Activated CD8-positive, alpha-beta T cell treated with anti-CD3 and anti-CD28 coated beads for 36 hours (primary cell): ENCODE measurements at regions not wholly inside any gene's neighbourhood (a gene's known extent, or its start where the extent isn't known, plus 50 kb on each side); places are given as distances from the start of the nearest gene placed in this dataset.
"Not testable (repeated sequence)": the region's sequence is repeated elsewhere in the genome, so short reads cannot be mapped to it uniquely, and the experiment has no call there.

Experiments used
- ATAC-seq: fragments of 200-7000 bp; cut with Tn5 transposase; one replicate; pipeline ENCODE4 v1.10.0; 2021; ENCODE audit warnings: mild to moderate bottlenecking, moderate library complexity
- CTCF ChIA-PET: fragments of 350-600 bp; sonication (Branson Sonifier 250); formaldehyde crosslinking; loops from one replicate; lab custom pipeline; 2021; ENCODE audit warnings: antibody characterized with exemption; lab: Charles Lee
- POLR2A ChIA-PET: fragments of 350-600 bp; sonication (Branson Sonifier 250); formaldehyde crosslinking; loops from one replicate; lab custom pipeline; 2021; ENCODE audit warnings: antibody characterized with exemption; lab: Charles Lee
- DNase-seq: peaks from one replicate; pipeline ENCODE4 v3.0.0-alpha.2; 2020
- H3K27ac Mint-ChIP-seq: one replicate; pipeline ENCODE4 v1.8.0; 2021; ENCODE audit warnings: mild to moderate bottlenecking, mixed read lengths
- H3K27me3 Mint-ChIP-seq: one replicate; pipeline ENCODE4 v1.8.0; 2021; ENCODE audit warnings: mixed read lengths
- H3K36me3 Mint-ChIP-seq: one replicate; pipeline ENCODE4 v1.8.0; 2021; ENCODE audit warnings: low read depth, mixed read lengths
- H3K4me1 Mint-ChIP-seq: one replicate; pipeline ENCODE4 v1.8.0; 2021; ENCODE audit warnings: low read depth, mixed read lengths
- H3K4me3 Mint-ChIP-seq: one replicate; pipeline ENCODE4 v1.8.0; 2021; ENCODE audit warnings: mild to moderate bottlenecking, moderate library complexity, mixed read lengths
- H3K9me3 Mint-ChIP-seq: one replicate; pipeline ENCODE4 v1.8.0; 2021; ENCODE audit warnings: mixed read lengths
- intact Hi-C: fragments of 100-400 bp; cut with micrococcal nuclease; formaldehyde crosslinking; loops from one replicate; pipeline ENCODE4 v1.10.0; 2022
- TF ChIP-seq, protein P1 (sequence below): fragments of 200-600 bp; IDR thresholded peaks from one replicate; pipeline ENCODE4 v1.8.0; 2022; ENCODE audit warnings: antibody characterized with exemption, mild to moderate bottlenecking

DNA sequence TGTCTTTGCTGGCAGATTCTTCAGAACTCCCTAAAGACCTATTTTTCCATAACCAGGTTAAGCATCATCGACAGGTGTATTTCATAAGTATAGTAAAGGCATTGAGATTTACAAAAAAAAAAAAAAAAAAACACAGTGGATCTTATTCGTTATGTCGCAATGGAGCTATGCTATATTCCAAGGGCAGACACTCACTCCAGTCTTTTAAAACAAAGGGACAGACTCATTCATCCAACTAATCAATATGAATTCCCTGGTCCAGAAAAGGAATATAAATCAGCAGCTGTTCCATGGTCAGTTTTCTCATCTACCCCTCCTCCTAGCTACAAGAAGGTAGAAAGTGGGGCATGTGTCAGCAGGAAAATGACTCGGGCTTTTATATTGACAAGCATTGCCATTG, 97.7 kb upstream of the MON1B start:
- Mint-ChIP-seq H3K27ac (no peak overlapping the region), H3K4me1 (no peaks in the 10 kb centered on the region), H3K9me3 (no peaks in the 10 kb centered on the region), H3K27me3 (no peaks in the 10 kb centered on the region), H3K36me3 (no peaks in the 10 kb centered on the region), H3K4me3 (no peak overlapping the region)
- intact Hi-C loops: no loop called here
- ChIA-PET CTCF (interaction anchor here (0.6 to 0.7 kb wide), 2 partner anchors 113 to 216 kb away, joined by 3 read pairs; no protein-coding TSS in a partner anchor), POLR2A (no interaction called here)
- TF ChIP-seq, protein P1, sequence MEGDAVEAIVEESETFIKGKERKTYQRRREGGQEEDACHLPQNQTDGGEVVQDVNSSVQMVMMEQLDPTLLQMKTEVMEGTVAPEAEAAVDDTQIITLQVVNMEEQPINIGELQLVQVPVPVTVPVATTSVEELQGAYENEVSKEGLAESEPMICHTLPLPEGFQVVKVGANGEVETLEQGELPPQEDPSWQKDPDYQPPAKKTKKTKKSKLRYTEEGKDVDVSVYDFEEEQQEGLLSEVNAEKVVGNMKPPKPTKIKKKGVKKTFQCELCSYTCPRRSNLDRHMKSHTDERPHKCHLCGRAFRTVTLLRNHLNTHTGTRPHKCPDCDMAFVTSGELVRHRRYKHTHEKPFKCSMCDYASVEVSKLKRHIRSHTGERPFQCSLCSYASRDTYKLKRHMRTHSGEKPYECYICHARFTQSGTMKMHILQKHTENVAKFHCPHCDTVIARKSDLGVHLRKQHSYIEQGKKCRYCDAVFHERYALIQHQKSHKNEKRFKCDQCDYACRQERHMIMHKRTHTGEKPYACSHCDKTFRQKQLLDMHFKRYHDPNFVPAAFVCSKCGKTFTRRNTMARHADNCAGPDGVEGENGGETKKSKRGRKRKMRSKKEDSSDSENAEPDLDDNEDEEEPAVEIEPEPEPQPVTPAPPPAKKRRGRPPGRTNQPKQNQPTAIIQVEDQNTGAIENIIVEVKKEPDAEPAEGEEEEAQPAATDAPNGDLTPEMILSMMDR: no peak
- DNase-seq: no peak
- no peak for ATAC-seq

DNA sequence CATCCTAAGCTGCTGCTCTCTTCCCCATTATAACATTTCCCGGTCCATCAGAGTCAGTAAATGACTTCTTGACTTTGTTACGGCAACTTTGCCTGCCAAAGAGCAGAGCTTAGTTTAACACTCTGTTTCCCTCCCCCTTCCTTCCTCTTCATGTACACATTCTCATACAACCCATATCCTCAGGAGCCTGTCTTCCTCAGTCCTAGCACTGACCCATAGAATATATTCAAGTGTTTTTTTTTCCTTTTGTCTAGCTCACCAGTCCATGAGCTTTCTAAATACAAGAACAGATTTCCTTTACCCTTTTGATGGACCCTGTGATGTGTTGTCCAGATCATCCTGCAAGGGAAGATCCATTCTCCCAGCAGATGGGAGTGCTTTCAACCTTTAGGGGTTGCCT, 97.0 kb upstream of the MON1B start:
- H3K36me3 Mint-ChIP-seq: no peaks in the 10 kb centered on the region
- TF ChIP-seq, protein P1: no peak
- no peak overlapping the region for H3K4me3 Mint-ChIP-seq
- H3K9me3 Mint-ChIP-seq: no peaks in the 10 kb centered on the region
- ChIA-PET CTCF (interaction anchor here (0.6 to 0.7 kb wide), 2 partner anchors 114 to 217 kb away, joined by 3 read pairs; no protein-coding TSS in a partner anchor), POLR2A (no interaction called here)
- H3K27ac Mint-ChIP-seq: no peak overlapping the region
- H3K27me3 Mint-ChIP-seq: no peaks in the 10 kb centered on the region
- intact Hi-C loops: no loop called here
- DNase-seq (no peak), ATAC-seq (no peak)
- no peaks in the 10 kb centered on the region for H3K4me1 Mint-ChIP-seq

DNA sequence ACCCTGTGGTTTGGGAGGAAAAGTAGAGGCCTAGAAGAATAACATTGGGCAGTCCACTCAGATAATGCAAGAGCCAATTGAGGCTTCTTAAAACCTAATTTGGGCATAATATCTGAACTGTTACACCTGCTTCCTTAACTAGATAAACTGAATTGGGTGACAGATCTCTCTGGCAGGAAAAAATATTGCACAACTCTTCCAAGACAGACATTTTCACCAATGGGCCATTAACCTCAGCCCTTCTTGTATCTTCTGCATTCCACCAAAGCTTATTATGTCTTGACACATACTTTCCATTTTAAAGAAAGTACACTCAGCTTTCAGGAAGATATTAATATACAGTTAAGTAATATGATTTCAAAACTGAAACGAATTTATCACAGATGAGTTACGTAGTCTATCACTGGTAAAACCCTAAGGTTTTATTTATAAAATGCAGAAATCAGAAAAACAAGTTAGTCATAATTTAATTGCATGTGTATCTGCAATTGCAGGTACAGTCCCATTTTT, 79.9 kb upstream of the MON1B start:
- intact Hi-C loops: no loop called here
- no peak overlapping the region for H3K4me3 Mint-ChIP-seq
- no peaks in the 10 kb centered on the region for H3K4me1 Mint-ChIP-seq
- H3K27ac Mint-ChIP-seq: no peak overlapping the region
- ATAC-seq (no peak), DNase-seq (no peak)
- TF ChIP-seq, protein P1: no peak
- CTCF ChIA-PET: no interaction called here
- peaks cover 1% of the 10 kb centered on the region for H3K27me3 Mint-ChIP-seq
- H3K9me3 Mint-ChIP-seq: peaks cover 1% of the 10 kb centered on the region
- POLR2A ChIA-PET: no interaction called here
- no peaks in the 10 kb centered on the region for H3K36me3 Mint-ChIP-seq

DNA sequence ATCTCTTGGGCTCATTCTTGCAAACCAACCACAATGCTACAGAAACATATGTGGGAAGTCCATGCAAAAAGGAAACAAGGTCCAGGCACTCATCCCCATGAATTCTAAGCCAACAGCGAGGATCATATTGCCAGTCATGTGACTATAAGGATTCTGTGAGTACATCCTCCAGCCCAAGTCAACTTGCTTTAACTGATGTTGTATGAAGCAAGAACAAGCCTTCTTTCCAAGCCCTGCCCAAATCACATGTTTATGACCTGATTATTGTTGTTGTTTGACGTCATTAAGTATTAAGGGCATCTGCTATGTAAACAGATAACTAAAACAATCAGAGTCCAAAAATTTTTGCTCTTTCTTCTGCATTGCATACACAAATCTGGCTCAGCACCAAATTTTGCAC, 78.2 kb upstream of the MON1B start:
- no peaks in the 10 kb centered on the region for H3K36me3 Mint-ChIP-seq
- no peaks in the 10 kb centered on the region for H3K4me1 Mint-ChIP-seq
- no peak for ATAC-seq
- intact Hi-C loops: no loop called here
- no peak overlapping the region for H3K4me3 Mint-ChIP-seq
- H3K27ac Mint-ChIP-seq: no peak overlapping the region
- DNase-seq: no peak
- TF ChIP-seq, protein P1: no peak
- H3K9me3 Mint-ChIP-seq: no peaks in the 10 kb centered on the region
- POLR2A ChIA-PET: no interaction called here
- CTCF ChIA-PET: no interaction called here
- H3K27me3 Mint-ChIP-seq: no peaks in the 10 kb centered on the region

DNA sequence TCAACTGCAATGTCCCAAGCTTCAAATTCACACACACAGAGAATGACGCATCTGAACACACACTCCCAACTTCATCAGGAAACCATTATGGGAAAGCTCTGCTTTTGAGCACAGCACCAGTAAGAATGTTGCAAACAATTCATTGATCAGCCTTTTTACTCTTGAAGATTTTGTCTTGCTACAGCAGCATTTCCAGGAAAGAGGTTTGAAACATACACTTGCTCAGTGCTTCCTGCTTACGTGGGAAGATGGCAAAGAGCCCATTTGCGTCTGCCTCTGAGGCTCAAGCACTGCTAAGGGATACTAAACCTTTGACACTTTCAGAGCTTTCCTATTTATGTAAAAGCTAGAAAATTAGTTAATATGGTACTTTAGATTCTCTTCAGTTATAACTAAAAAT, 77.2 kb upstream of the MON1B start:
- H3K27me3 Mint-ChIP-seq: no peaks in the 10 kb centered on the region
- H3K27ac Mint-ChIP-seq: no peak overlapping the region
- H3K4me3 Mint-ChIP-seq: no peak overlapping the region
- no peaks in the 10 kb centered on the region for H3K36me3 Mint-ChIP-seq
- no peak for ATAC-seq
- H3K9me3 Mint-ChIP-seq: no peaks in the 10 kb centered on the region
- TF ChIP-seq, protein P1: no peak
- no peaks in the 10 kb centered on the region for H3K4me1 Mint-ChIP-seq
- CTCF ChIA-PET: no interaction called here
- no peak for DNase-seq
- intact Hi-C loops: no loop called here
- POLR2A ChIA-PET: no interaction called here

DNA sequence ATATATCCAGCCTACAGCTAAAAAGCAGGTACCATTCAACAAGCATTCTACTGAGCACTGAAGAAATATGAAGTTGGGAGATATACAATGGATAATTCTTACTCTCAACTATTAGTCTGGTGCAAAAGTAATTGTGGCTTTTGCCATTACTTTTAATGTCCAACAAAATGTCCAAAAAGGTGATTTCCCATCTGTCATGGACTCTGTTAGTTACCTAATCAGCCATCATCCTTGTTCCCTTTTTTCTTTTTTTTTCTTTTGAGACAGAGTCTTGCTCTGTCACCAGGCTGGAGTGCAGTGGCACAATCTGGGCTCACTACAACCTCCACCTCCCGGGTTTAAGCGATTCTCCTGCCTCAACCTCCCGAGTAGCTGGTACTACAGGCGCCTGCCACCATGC, 76.6 kb upstream of the MON1B start:
- POLR2A ChIA-PET, intact Hi-C loops, H3K9me3 Mint-ChIP-seq, ATAC-seq, H3K4me1 Mint-ChIP-seq, H3K27me3 Mint-ChIP-seq, H3K4me3 Mint-ChIP-seq, CTCF ChIA-PET, H3K27ac Mint-ChIP-seq, H3K36me3 Mint-ChIP-seq, DNase-seq: not testable (repeated sequence)
